ENCODE measurements at regions not wholly inside any gene's neighbourhood (a gene's known extent, or its start where the extent isn't known, plus 50 kb on each side); places are given as distances from the start of the nearest gene placed in this dataset.

DNA sequence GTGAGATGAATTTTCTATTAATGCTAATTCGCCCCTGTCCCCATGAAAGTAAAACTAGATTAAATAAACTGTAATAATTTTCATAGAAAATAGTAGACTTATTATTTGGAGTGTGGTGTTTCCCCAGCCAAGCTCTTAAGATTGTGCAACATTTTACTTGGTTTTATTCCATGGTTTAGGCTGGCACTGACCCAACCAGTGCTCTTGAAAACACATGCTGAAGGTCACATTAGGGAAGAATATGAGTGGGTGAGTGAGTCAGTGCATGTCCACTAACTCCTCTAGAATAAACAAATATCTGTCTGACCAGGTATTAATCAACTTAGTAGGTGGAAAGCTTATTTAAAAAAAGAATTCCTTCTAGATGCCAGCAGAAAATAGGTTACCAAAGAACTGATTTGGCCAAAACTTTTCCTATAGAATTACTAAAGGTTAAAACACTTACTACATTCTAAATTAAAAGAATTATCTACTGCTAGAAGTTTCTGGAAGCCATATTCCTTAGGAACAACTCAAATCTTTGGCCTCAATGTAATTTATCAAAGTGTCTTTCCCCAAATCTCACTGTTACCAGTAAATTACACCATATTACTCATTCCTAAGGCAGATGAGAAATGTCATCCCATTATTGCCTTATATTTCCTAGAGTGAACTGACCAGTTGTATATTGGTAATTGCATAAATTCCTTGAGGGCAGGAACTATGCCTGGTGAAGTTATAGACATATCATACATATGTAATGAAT, 89.7 kb upstream of the RGS1 start:
- H3K4me2 ChIP-seq (ENCODE audit: insufficient read depth, low read length): no peak overlapping the region
- H3K27ac ChIP-seq (ENCODE audit: extremely low read depth, low read depth, low read length): no peak overlapping the region
- H3K9ac ChIP-seq (ENCODE audit: insufficient read depth in 1 of 2, low read depth in 2 of 2, low read length in 2 of 2): no peak overlapping the region
- no TSS peak for BruUV-seq (replicated peaks)
- FAIRE-seq (no peak), DNase-seq (ENCODE audit: extremely low read depth in 1 of 4, low spot score in 3 of 4) (no peak), ATAC-seq (no peak)
- no peaks in the 10 kb centered on the region for H4K20me1 ChIP-seq (replicated peaks; ENCODE audit: control insufficient read depth, insufficient read depth, low read length)
- no peaks in the 10 kb centered on the region for H3K36me3 ChIP-seq (ENCODE audit: control insufficient read depth, insufficient read depth, low read length)
- no peaks in the 10 kb centered on the region for H3K79me2 ChIP-seq (ENCODE audit: control insufficient read depth, insufficient read depth, low read length)
- H3K9me3 ChIP-seq (replicated peaks; ENCODE audit: control insufficient read depth, insufficient read depth, low read depth, low read length): no peaks in the 10 kb centered on the region
- ChIA-PET POLR2A (no interaction called here), CTCF (ENCODE audit: low intra/inter-chr PET ratio) (no interaction called here)
- H3K9me1 ChIP-seq (ENCODE audit: control insufficient read depth, insufficient read depth, low read length): no peaks in the 10 kb centered on the region
- H2AFZ ChIP-seq (ENCODE audit: low read depth, low read length): no peak overlapping the region
- WGBS (ENCODE audit: insufficient coverage, low coverage, missing lambda C conversion rate): 0% methylated on average over 1 of the region's 1 CpG
- in situ Hi-C loops (cut with MboI) (no loop called here), intact Hi-C loops (cut with micrococcal nuclease) (no loop called here)
- no peaks in the 10 kb centered on the region for H3K27me3 ChIP-seq (ENCODE audit: control insufficient read depth in 2 of 2, insufficient read depth in 2 of 2, low read length in 2 of 2)
- H3K4me3 ChIP-seq: no peak overlapping the region
- no peaks in the 10 kb centered on the region for H3K4me1 ChIP-seq (replicated peaks in 1 of 2; ENCODE audit: control insufficient read depth in 2 of 2, insufficient read depth in 2 of 2, low read length in 2 of 2)
- TF ChIP-seq, protein P1, sequence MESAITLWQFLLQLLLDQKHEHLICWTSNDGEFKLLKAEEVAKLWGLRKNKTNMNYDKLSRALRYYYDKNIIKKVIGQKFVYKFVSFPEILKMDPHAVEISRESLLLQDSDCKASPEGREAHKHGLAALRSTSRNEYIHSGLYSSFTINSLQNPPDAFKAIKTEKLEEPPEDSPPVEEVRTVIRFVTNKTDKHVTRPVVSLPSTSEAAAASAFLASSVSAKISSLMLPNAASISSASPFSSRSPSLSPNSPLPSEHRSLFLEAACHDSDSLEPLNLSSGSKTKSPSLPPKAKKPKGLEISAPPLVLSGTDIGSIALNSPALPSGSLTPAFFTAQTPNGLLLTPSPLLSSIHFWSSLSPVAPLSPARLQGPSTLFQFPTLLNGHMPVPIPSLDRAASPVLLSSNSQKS (CRISPR knock-in tag; IDR thresholded peaks at IDR 0.05): no peak
- no peak for TF ChIP-seq XRCC4 (IDR thresholded peaks at IDR 0.05; ENCODE audit: extremely low read depth, insufficient read depth, insufficient read length)
- no peak for TF ChIP-seq ZNF75A (CRISPR knock-in tag; IDR thresholded peaks at IDR 0.05)
- TF ChIP-seq CEBPG (CRISPR knock-in tag; IDR thresholded peaks at IDR 0.05): no peak
- peak; percentile 9 to 58; a peak in 2 of 4 replicates for TF ChIP-seq CEBPG (tag; conservative IDR thresholded peaks at IDR 0.05 in 1 of 2, IDR thresholded peaks at IDR 0.05 in 1 of 2)
- TF ChIP-seq CEBPB (tag; IDR thresholded peaks at IDR 0.05): peak; percentile 29; the same call in 1 of the 2 replicates
- TF ChIP-seq KLF13 (tag; IDR thresholded peaks at IDR 0.05; ENCODE audit: borderline replicate concordance, low read depth): no peak
- TF ChIP-seq CTBP1 (IDR thresholded peaks at IDR 0.05; ENCODE audit: borderline replicate concordance): no peak
- TF ChIP-seq KLF1 (tag; IDR thresholded peaks at IDR 0.05): no peak
- TF ChIP-seq, protein P2, sequence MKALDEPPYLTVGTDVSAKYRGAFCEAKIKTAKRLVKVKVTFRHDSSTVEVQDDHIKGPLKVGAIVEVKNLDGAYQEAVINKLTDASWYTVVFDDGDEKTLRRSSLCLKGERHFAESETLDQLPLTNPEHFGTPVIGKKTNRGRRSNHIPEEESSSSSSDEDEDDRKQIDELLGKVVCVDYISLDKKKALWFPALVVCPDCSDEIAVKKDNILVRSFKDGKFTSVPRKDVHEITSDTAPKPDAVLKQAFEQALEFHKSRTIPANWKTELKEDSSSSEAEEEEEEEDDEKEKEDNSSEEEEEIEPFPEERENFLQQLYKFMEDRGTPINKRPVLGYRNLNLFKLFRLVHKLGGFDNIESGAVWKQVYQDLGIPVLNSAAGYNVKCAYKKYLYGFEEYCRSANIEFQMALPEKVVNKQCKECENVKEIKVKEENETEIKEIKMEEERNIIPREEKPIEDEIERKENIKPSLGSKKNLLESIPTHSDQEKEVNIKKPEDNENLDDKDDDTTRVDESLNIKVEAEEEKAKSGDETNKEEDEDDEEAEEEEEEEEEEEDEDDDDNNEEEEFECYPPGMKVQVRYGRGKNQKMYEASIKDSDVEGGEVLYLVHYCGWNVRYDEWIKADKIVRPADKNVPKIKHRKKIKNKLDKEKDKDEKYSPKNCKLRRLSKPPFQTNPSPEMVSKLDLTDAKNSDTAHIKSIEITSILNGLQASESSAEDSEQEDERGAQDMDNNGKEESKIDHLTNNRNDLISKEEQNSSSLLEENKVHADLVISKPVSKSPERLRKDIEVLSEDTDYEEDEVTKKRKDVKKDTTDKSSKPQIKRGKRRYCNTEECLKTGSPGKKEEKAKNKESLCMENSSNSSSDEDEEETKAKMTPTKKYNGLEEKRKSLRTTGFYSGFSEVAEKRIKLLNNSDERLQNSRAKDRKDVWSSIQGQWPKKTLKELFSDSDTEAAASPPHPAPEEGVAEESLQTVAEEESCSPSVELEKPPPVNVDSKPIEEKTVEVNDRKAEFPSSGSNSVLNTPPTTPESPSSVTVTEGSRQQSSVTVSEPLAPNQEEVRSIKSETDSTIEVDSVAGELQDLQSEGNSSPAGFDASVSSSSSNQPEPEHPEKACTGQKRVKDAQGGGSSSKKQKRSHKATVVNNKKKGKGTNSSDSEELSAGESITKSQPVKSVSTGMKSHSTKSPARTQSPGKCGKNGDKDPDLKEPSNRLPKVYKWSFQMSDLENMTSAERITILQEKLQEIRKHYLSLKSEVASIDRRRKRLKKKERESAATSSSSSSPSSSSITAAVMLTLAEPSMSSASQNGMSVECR (CRISPR knock-in tag; IDR thresholded peaks at IDR 0.05): no peak
- TF ChIP-seq SMAD3 (CRISPR knock-in tag; conservative IDR thresholded peaks at IDR 0.05): no peak
- TF ChIP-seq NCOA4 (IDR thresholded peaks at IDR 0.05; ENCODE audit: partially characterized antibody): no peak
- TF ChIP-seq, protein P3, sequence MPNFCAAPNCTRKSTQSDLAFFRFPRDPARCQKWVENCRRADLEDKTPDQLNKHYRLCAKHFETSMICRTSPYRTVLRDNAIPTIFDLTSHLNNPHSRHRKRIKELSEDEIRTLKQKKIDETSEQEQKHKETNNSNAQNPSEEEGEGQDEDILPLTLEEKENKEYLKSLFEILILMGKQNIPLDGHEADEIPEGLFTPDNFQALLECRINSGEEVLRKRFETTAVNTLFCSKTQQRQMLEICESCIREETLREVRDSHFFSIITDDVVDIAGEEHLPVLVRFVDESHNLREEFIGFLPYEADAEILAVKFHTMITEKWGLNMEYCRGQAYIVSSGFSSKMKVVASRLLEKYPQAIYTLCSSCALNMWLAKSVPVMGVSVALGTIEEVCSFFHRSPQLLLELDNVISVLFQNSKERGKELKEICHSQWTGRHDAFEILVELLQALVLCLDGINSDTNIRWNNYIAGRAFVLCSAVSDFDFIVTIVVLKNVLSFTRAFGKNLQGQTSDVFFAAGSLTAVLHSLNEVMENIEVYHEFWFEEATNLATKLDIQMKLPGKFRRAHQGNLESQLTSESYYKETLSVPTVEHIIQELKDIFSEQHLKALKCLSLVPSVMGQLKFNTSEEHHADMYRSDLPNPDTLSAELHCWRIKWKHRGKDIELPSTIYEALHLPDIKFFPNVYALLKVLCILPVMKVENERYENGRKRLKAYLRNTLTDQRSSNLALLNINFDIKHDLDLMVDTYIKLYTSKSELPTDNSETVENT (CRISPR knock-in tag; IDR thresholded peaks at IDR 0.05): no peak
- TF ChIP-seq MXI1 (IDR thresholded peaks at IDR 0.05; ENCODE audit: low read depth, low read length): no peak

Data from K562 (cell line).